Upper lobe of left lung (tissue), 6 donors: ENCODE measurements at regions not wholly inside any gene's neighbourhood (a gene's known extent, or its start where the extent isn't known, plus 50 kb on each side); places are given as distances from the start of the nearest gene placed in this dataset.

ENCODE experiments used
- ATAC-seq, 2 donors: fragments of 200-7000 bp; cut with Tn5 transposase; one replicate each; pipeline ENCODE4 v1.9.1; 2022; ENCODE audit warnings: mild to moderate bottlenecking in 2 of 2, moderate library complexity in 2 of 2; ENCODE audit not compliant: low FRiP score in 2 of 2
- DNase-seq, 2 donors: peaks; one replicate each; pipeline ENCODE4 v3.0.0-alpha.2; 2019 to 2020
- H3K27ac ChIP-seq, 4 donors: fragments of 200-600 bp; sonication (generic); one replicate each; pipeline ENCODE4 v1.5.1; 2016 to 2019
- H3K27me3 ChIP-seq, 4 donors: fragments of 200-600 bp; sonication (generic); one replicate each; pipeline ENCODE4 v1.5.1; 2017 to 2019
- H3K36me3 ChIP-seq, 4 donors: fragments of 200-600 bp; sonication (generic); one replicate each; pipeline ENCODE4 v1.5.1; 2016 to 2019
- H3K4me1 ChIP-seq, 4 donors: fragments of 200-600 bp; sonication (generic); one replicate each; pipeline ENCODE4 v1.5.1; 2018 to 2019
- H3K4me3 ChIP-seq, 4 donors: fragments of 200-600 bp; sonication (generic); one replicate each; pipeline ENCODE4 v1.5.1; 2017 to 2019; ENCODE audit warnings: mild to moderate bottlenecking in 2 of 4, moderate library complexity in 1 of 4
- H3K9me3 ChIP-seq, 4 donors: fragments of 200-600 bp; sonication (generic); one replicate each; pipeline ENCODE4 v1.5.1; 2018 to 2019
- CTCF ChIP-seq, 6 experiments: fragments of 450-650 bp in 4 of 6; fragments of 200-600 bp in 2 of 6; sonication (generic) in 2 of 6; IDR thresholded peaks; one replicate each; pipeline ENCODE4 v1.5.1; 2016 to 2019; ENCODE audit warnings: antibody characterized with exemption in 6 of 6
- EP300 ChIP-seq, 4 donors: sonication (generic); formaldehyde crosslinking; IDR thresholded peaks; one replicate each; pipeline ENCODE4 v1.5.1; 2017; ENCODE audit warnings: antibody characterized with exemption in 4 of 4, control low read depth in 2 of 4
- POLR2A ChIP-seq, 4 donors: fragments of 450-650 bp; IDR thresholded peaks; one replicate each; pipeline ENCODE4 v1.5.1; 2016 to 2017; ENCODE audit warnings: antibody characterized with exemption in 4 of 4, mild to moderate bottlenecking in 2 of 4
- POLR2AphosphoS5 ChIP-seq, 2 donors: sonication (generic); formaldehyde crosslinking; IDR thresholded peaks; one replicate each; pipeline ENCODE4 v1.5.1; 2017; ENCODE audit warnings: antibody characterized with exemption in 2 of 2
- WGBS, 2 donors: methylation state at CpG; one replicate each; pipeline ENCODE4 v1.1.5; 2017 to 2018; 5-methylcytosine and 5-hydroxymethylcytosine counted together
- donor health status: DM: no; HTN: no; CAD: no; lungs with moderate emphysema.
- donor health status: DM: no; HTN: yes; CAD: no; lungs with severe emphysema.

- ATAC-seq (no peak), DNase-seq (no peak)
- Histone ChIP-seq H3K27me3 (no peaks in the 10 kb centered on the region), H3K27ac (no peak overlapping the region), H3K9me3 (no peaks in the 10 kb centered on the region), H3K4me3 (no peak overlapping the region), H3K4me1 (no peaks in the 10 kb centered on the region), H3K36me3 (no peaks in the 10 kb centered on the region)
- TF ChIP-seq POLR2AphosphoS5 (IDR thresholded peaks at IDR 0.05) (no peak), POLR2A (IDR thresholded peaks at IDR 0.05) (no peak), EP300 (IDR thresholded peaks at IDR 0.05) (no peak), CTCF (IDR thresholded peaks at IDR 0.05) (no peak)
- 78 to 85% methylated on average over 3 of the region's 3 CpGs for WGBS, 2 donors
Measured at GRCh38 chr6:9999796-10000195, 415.1 kb downstream of the TFAP2A start.

GRCh38 chr6:9986273-9986672 lies 428.6 kb downstream of the TFAP2A start:
- DNase-seq, result no peak
- Histone ChIP-seq H3K4me3 (no peak overlapping the region), H3K27ac (no peak overlapping the region), H3K4me1 (no peaks in the 10 kb centered on the region), H3K9me3 (no peaks in the 10 kb centered on the region), H3K27me3 (no peaks in the 10 kb centered on the region), H3K36me3 (no peaks in the 10 kb centered on the region)
- no peak for ATAC-seq
- no peak for TF ChIP-seq POLR2A (IDR thresholded peaks at IDR 0.05)
- no peak for TF ChIP-seq CTCF (IDR thresholded peaks at IDR 0.05)
- 52 to 74% methylated on average over 2 of the region's 2 CpGs for WGBS, 2 donors

GRCh38 chr6:9985481-9985880 lies 429.4 kb downstream of the TFAP2A start:
- Histone ChIP-seq H3K4me1 (no peaks in the 10 kb centered on the region), H3K27me3 (no peaks in the 10 kb centered on the region), H3K36me3 (no peaks in the 10 kb centered on the region), H3K9me3 (no peaks in the 10 kb centered on the region), H3K27ac (no peak overlapping the region), H3K4me3 (no peak overlapping the region)
- DNase-seq, result no peak
- no peak for TF ChIP-seq CTCF (IDR thresholded peaks at IDR 0.05)
- TF ChIP-seq POLR2AphosphoS5 (IDR thresholded peaks at IDR 0.05), result no peak
- no peak for TF ChIP-seq POLR2A (IDR thresholded peaks at IDR 0.05)
- no peak for TF ChIP-seq EP300 (IDR thresholded peaks at IDR 0.05)
- no peak for ATAC-seq

GRCh38 chr6:9984607-9985006 lies 430.3 kb downstream of the TFAP2A start:
- no peaks in the 10 kb centered on the region for H3K4me1 ChIP-seq
- DNase-seq, result no peak
- no peak for ATAC-seq
- no peaks in the 10 kb centered on the region for H3K27me3 ChIP-seq
- no peak overlapping the region for H3K27ac ChIP-seq
- no peaks in the 10 kb centered on the region for H3K36me3 ChIP-seq
- TF ChIP-seq EP300 (IDR thresholded peaks at IDR 0.05) (no peak), POLR2AphosphoS5 (IDR thresholded peaks at IDR 0.05) (no peak), POLR2A (IDR thresholded peaks at IDR 0.05) (no peak), CTCF (IDR thresholded peaks at IDR 0.05) (no peak)
- H3K4me3 ChIP-seq, result no peak overlapping the region
- no peaks in the 10 kb centered on the region for H3K9me3 ChIP-seq

GRCh38 chr6:9983168-9983567 lies 431.7 kb downstream of the TFAP2A start:
- ATAC-seq (no peak), DNase-seq (no peak)
- Histone ChIP-seq H3K27me3 (no peaks in the 10 kb centered on the region), H3K4me1 (no peaks in the 10 kb centered on the region), H3K9me3 (no peaks in the 10 kb centered on the region), H3K27ac (no peak overlapping the region), H3K36me3 (no peaks in the 10 kb centered on the region), H3K4me3 (no peak overlapping the region)
- WGBS, 2 donors, result 78 to 81% methylated on average over 2 of the region's 2 CpGs
- no peak for TF ChIP-seq POLR2A (IDR thresholded peaks at IDR 0.05)
- TF ChIP-seq POLR2AphosphoS5 (IDR thresholded peaks at IDR 0.05), result no peak
- TF ChIP-seq CTCF (IDR thresholded peaks at IDR 0.05), result no peak
- TF ChIP-seq EP300 (IDR thresholded peaks at IDR 0.05), result no peak
